Spleen (tissue), 7 donors: ENCODE measurements at regions not wholly inside any gene's neighbourhood (a gene's known extent, or its start where the extent isn't known, plus 50 kb on each side); places are given as distances from the start of the nearest gene placed in this dataset.
"Not testable (repeated sequence)": the region's sequence is repeated elsewhere in the genome, so short reads cannot be mapped to it uniquely, and the experiment has no call there.

ENCODE experiments used
- POLR2A ChIP-seq, 3 donors: fragments of 450-650 bp; IDR thresholded peaks; one replicate each; pipeline ENCODE4 v1.5.1; 2017; ENCODE audit warnings: antibody characterized with exemption in 3 of 3, mild to moderate bottlenecking in 1 of 3
- POLR2AphosphoS5 ChIP-seq, 3 donors: sonication (generic); formaldehyde crosslinking; IDR thresholded peaks; one replicate each; pipeline ENCODE4 v1.5.1; 2017; ENCODE audit warnings: antibody characterized with exemption in 3 of 3
- TF ChIP-seq, protein P1 (sequence below), 11 experiments: fragments of 200-600 bp in 7 of 11; fragments of 450-650 bp in 4 of 11; sonication (generic) in 4 of 11; IDR thresholded peaks in 8 of 11; conservative IDR thresholded peaks in 3 of 11; 1 replicate in 7 of 11; 2 replicates in 4 of 11; pipeline versions ENCODE4 v1.4.0 to v1.8.0; 2016 to 2021; ENCODE audit warnings: antibody characterized with exemption in 11 of 11, inconsistent platforms in 4 of 11, mild to moderate bottlenecking in 1 of 11
- donor health status: DM: no; HTN: no; CAD: no; lungs with moderate emphysema.
- donor health status: DM: no; HTN: no; CAD: no.
- donor health status: DM: no; HTN: no; CAD: no.

DNA sequence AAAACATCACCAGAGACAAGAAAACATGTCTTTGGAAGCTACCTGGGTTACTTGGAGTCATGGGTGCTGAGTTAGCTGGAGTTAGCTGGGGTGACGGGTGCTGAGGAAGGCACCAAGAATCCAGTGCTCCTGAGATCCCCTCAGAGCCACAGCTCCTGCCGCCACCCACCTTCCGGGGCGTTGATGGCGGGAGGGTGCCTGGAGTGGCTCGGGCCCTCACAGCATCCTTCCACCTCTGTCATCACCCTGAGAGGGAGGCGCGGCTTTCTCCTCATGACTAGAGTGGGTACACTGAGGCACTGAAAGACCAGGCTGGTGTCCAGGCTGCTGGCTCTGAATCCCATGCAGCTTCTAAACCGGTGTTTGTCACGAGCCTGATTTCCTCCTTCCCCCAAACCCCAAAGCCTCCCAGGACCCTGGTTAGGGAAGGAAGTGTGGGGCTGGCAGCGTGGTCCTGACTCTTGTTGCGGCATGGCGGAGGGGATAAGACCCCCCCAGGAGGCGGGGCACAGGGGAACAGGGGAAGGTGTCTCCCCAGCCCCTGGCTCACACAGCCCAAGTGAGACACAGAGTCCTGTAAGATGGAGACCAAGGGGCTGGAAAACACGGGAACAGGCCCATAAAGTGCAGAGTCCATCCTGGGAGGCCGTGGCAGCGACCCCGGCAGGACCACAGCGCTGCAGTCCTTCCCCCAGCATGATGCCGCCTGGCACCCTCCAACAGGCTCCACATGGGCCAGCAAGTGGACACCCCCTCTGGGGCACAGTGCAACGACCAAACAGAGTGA, 107.2 kb upstream of the ZNF469 start:
- TF ChIP-seq, protein P1, sequence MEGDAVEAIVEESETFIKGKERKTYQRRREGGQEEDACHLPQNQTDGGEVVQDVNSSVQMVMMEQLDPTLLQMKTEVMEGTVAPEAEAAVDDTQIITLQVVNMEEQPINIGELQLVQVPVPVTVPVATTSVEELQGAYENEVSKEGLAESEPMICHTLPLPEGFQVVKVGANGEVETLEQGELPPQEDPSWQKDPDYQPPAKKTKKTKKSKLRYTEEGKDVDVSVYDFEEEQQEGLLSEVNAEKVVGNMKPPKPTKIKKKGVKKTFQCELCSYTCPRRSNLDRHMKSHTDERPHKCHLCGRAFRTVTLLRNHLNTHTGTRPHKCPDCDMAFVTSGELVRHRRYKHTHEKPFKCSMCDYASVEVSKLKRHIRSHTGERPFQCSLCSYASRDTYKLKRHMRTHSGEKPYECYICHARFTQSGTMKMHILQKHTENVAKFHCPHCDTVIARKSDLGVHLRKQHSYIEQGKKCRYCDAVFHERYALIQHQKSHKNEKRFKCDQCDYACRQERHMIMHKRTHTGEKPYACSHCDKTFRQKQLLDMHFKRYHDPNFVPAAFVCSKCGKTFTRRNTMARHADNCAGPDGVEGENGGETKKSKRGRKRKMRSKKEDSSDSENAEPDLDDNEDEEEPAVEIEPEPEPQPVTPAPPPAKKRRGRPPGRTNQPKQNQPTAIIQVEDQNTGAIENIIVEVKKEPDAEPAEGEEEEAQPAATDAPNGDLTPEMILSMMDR (IDR thresholded peaks at IDR 0.05 in 8 of 11, conservative IDR thresholded peaks at IDR 0.05 in 3 of 11): not testable (repeated sequence)
- TF ChIP-seq POLR2AphosphoS5, POLR2A (IDR thresholded peaks at IDR 0.05): not testable (repeated sequence)
